Panc1 (cell line): ENCODE measurements at regions not wholly inside any gene's neighbourhood (a gene's known extent, or its start where the extent isn't known, plus 50 kb on each side); places are given as distances from the start of the nearest gene placed in this dataset.

Source experiments
- CTCF ChIP-seq: fragments of 450-650 bp; IDR thresholded peaks from 2 replicates; pipeline ENCODE4 v1.5.1; 2017; ENCODE audit warnings: mild to moderate bottlenecking
- POLR2AphosphoS5 ChIP-seq: IDR thresholded peaks from 2 replicates; pipeline ENCODE4 v1.6.1; 2012; ENCODE audit warnings: mild to moderate bottlenecking, low read depth, low read length, moderate library complexity

- no peak for TF ChIP-seq CTCF
- TF ChIP-seq POLR2AphosphoS5 = no peak
These were observed 163.6 kb upstream of the PREP start for GRCh38 chr6:105566503-105566902.
